Activated CD4-positive, alpha-beta T cell treated with anti-CD3 and anti-CD28 coated beads, Interleukin-2, amount 50 U/mL, for 1 hour (primary cell): ENCODE measurements at regions not wholly inside any gene's neighbourhood (a gene's known extent, or its start where the extent isn't known, plus 50 kb on each side); places are given as distances from the start of the nearest gene placed in this dataset.
"Not testable (repeated sequence)": the region's sequence is repeated elsewhere in the genome, so short reads cannot be mapped to it uniquely, and the experiment has no call there.

Source experiments
- DNase-seq: peaks from one replicate; pipeline ENCODE4 v3.0.0-alpha.2; 2020

DNA sequence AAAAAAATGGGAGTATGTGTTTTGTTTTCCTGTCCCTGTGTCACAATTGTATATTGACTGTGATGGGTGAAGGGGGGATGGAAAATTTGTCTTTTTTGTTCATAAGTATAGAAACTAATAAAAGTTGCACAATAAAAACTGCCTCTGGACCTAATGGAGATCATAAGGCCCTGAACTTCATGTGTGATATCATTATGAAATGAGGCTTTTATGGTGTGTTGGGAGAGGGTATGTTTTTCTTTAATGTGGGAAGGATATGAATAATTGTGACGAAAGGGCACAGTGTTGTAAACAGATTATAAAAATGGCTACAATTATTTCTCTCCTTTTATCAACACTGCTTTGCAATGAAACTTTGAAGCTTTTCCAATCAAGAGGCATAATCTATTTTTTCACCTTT, 1889.3 kb upstream of the CELF4 start:
- DNase-seq: no peak

DNA sequence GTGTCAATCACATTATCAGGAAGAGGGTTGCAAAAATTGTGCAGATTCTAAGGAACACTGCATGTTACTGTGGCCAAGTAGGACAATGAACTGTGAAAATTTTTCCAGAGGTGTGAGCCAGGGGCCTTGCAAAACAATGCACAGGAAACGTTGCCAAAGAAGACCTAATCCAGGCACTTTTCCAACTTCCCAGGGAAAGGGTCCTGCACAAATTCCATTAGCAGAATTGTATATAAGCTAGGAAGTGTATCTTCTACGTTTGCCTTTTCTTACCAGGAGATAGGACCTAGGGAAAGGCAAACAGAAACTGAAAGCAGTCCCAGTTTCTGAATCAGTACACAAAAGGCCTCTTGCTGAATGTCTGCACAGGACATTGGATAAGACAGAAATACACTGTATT, 1888.3 kb upstream of the CELF4 start:
- DNase-seq: no peak

GRCh38 chr18:39453356-39453755, 1887.8 kb upstream of the CELF4 start:
- DNase-seq: no peak

DNA sequence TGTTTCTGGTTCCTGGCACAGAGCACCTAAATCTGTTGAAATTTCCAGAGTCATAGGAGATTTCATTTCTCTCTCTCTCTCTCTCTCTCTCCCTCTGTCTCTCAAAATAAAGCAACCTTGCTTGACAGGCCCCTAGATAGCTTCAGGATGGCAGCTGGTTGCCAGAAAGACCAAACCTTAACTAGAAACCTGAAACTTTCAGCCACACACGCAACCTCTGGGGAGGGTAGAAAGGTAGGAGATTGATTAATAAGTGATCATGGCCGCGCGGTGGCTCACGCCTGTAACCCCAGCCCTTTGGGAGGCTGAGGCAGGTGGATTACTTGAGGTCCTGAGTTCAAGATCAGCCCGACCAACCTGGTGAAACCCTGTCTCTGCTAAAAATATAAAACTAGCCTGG, 1885.4 kb upstream of the CELF4 start:
- no peak for DNase-seq

- DNase-seq: no peak
These were observed 1884.0 kb upstream of the CELF4 start for GRCh38 chr18:39449566-39449965.

DNA sequence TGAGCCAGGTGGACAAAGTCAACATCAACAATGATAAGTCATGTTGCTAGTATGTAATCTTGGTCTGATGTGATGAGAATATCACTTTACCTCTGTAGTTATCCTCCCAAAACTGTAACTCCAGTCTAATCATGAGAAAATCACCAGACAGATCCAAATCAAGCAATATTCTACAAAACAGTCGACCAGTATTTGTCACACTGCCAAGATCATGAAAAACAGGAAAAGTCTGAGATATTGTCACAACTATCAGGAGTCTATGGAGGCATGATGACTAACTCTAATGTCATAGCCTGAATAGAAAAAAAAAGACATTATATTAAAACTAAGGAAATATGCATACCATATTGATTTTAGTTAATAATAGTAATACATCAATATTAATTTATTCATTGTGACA, 1883.3 kb upstream of the CELF4 start:
- DNase-seq: no peak

- DNase-seq: not testable (repeated sequence)
These were observed 1879.4 kb upstream of the CELF4 start for GRCh38 chr18:39444957-39445356.

DNA sequence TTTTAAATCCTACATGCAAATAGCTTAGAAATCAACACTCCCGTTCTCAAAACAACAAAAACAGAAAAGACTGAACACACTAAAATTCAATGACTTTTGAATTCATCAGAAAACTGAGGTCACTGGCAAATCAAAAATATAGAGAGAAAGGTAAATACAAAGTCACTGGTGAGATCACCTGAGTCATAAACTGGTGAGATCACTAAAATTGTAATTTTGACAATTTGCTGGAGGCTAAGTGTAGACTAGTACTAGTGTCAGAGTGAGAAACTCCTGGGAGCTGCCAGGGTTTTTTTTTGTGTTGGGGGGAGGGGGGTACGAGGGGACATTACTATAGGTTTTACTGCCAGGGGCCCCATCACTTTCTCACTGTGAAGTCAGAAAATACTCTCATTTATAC, 1876.0 kb upstream of the CELF4 start:
- DNase-seq: no peak

DNA sequence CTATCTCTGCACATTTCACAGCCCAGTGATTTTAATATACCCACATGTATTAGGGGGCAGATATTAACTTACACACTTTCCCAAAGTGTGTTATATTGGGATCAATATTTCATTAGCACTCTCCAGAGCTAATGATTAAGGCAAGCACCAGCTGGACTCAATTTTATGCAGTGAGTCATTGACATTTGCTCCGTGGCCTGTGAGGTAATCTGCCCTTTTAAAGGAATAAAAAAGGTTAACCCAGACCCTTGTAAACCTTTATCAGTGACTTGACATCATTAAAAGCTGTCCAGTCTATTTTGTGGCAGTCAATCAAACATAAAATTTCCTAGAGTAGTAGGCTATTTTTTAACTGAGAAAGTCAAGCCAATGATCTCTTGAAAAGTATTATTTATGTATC, 1870.4 kb upstream of the CELF4 start:
- no peak for DNase-seq

- no peak for DNase-seq
These were observed 1869.6 kb upstream of the CELF4 start for GRCh38 chr18:39435209-39435608.

GRCh38 chr18:39434223-39434920, 1868.8 kb upstream of the CELF4 start:
- no peak for DNase-seq

GRCh38 chr18:39425172-39425850, 1859.7 kb upstream of the CELF4 start:
- DNase-seq: no peak

DNA sequence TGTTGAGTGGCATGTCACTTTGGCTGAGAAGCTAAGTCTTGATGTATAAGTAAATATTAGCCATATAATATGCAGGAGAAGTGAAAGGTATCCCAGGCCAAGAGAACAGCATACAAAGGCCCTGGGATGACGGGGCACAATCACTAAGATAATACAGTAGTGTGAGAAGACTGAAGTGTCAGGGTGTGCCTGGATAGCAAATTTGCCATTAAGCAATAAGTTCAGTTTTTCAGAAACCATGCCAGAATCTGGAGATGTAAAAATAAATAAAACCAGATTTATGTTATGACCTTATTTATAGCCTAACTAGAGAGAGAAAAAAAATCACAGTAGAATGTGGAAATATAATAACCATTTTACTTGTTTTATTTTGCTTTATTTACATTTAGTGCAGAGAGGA, 1858.7 kb upstream of the CELF4 start:
- no peak for DNase-seq

GRCh38 chr18:39421276-39421675, 1855.7 kb upstream of the CELF4 start:
- no peak for DNase-seq

DNA sequence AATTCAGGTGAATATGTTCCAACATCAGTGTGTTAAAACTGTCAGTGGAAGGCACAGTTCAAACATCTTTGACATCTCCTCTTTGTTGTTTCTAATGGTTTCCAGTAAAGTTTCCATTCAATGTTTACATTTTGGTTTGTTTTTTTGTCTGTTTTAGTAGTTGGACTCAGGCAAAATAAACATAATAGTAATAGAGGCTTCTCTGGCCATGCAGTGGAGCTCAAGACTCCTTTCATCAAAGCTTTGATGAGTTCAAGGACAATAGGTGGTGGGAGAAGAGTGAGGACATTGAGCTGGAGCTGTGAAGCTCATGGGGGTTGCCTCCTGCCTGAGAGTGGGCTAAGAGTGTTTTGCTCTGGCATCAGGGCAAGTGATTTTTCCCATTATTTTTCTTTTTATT, 1853.7 kb upstream of the CELF4 start:
- DNase-seq: no peak

- no peak for DNase-seq
These were observed 1849.9 kb upstream of the CELF4 start for GRCh38 chr18:39415471-39415870.

DNA sequence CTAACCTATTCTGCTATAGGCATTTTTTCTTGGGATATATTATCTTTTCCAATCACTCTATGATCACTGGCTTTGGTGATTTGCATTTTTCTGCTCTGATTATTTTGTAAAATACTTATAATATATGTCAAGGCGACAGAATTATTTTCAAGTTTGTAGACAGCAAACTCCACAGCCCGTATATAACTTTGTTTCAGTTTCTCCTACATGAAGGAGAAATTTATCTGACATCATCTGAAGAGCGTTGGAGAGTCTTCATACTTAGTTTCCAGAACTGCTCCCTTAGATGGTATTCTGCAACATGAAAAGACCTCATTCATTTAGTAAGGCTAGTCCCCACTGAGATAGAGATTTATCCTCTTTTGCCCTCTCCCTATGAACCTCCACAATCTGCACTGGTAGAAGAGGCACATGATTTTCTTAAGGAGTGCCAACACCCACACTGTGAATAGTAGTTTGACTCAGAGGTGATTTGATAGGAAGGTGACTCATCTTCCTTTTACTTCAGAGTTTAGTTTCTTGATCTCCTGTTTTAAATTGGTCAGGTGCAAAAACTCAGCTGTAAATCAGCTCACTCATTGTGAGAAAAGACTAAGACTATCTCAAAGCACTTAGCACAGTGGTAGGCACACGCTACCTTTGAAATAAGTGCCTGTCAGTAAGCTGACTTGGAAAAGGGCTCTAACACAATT, 1848.6 kb upstream of the CELF4 start:
- no peak for DNase-seq

DNA sequence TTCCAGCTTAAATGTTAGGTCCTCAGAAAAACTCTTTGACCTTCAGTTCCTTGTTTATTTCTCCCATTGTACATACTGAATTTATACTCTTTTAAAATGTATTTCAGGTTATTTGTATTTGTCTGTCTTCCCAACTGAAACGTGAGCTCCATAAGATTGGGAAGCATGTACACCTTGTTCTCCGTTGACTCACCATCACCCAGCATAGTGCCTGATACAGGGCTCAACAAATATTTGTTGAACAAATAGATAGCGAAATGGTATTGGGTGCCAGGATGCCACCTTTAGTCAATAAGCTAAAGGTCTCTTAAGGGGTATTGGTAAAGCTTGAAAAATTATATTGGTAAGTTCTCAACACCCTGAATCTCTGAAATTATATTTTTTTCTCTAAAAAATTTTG, 1841.3 kb upstream of the CELF4 start:
- DNase-seq: no peak

GRCh38 chr18:39403121-39403520, 1837.5 kb upstream of the CELF4 start:
- no peak for DNase-seq

DNA sequence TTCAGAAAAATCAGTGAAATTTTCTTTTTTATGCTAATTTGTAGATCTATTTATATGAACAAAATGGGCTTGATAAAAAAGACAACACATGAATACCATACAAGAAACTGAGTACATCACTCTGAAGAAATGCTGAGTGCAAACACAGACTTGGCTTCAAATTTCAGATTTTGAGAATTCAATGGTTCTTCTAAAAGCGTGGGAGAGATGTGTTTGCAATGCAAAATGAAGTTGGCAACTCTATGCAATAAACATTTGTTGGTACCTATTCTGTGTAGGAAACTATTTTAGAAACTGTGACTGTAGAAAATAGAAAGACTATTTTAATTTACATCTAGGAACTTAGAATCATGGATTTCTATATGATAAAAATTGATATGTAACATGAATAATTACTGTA, 1834.1 kb upstream of the CELF4 start:
- no peak for DNase-seq

DNA sequence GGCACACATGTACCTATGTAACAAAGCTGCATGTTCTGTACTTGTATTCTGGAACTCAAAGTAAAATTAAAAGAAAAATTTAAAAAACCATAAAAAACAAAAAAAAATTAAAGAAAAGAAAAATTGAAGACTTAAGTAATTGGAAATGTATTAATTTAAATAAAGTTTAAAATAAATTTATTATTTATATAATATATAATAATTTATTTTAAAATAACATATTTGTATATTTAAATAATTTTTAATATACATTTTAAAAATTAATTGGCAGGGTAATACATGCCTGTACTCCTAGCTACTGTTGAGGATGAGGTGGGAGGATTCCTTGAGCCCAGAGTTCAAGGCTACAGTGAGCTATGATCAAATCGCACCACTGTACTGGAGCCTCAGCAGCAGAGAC, 1830.6 kb upstream of the CELF4 start:
- no peak for DNase-seq

- DNase-seq: no peak
These were observed 1824.3 kb upstream of the CELF4 start for GRCh38 chr18:39389800-39390379.

GRCh38 chr18:39380866-39381265, 1815.3 kb upstream of the CELF4 start:
- no peak for DNase-seq

DNA sequence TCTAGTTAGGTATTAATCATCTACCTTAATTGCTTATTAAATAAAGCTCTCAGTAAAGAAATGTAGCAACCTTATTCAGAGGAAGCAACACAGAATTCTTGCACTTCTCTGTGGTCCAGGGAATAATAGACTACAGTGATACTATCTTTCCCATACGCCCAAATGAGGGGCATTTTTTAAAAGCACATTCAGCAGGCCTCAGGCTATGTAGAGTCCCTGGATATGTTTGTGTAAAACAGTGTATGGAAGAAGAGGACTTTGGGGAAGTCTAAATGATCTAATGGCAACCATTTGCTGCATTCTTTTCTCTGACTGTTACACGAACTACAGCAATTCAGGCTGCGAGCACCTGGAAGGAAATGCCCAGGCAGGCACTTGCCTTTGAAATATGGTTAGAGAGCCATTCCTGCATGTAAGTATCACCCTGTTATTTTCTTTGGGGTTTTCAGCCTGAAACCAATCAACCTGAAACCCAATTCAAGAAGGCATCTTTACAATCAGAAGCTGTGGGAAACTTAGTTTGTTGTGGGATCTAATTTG, 1814.7 kb upstream of the CELF4 start:
- no peak for DNase-seq
